HUES6 (cell line): ENCODE measurements at regions not wholly inside any gene's neighbourhood (a gene's known extent, or its start where the extent isn't known, plus 50 kb on each side); places are given as distances from the start of the nearest gene placed in this dataset.
"Not testable (repeated sequence)": the region's sequence is repeated elsewhere in the genome, so short reads cannot be mapped to it uniquely, and the experiment has no call there.

ENCODE experiments used
- H3K27ac ChIP-seq: 2 replicates; pipeline ENCODE4 v1.7.0; 2013; ENCODE audit warnings: low read depth, mild to moderate bottlenecking, low read length, inconsistent platforms
- H3K27me3 ChIP-seq: 2 replicates; pipeline ENCODE4 v1.6.1; 2013; ENCODE audit warnings: low read length; ENCODE audit not compliant: control insufficient read depth, insufficient read depth
- H3K36me3 ChIP-seq: 2 replicates; pipeline ENCODE4 v1.6.1; 2013; ENCODE audit warnings: low read length; ENCODE audit not compliant: control insufficient read depth, insufficient read depth
- H3K4me1 ChIP-seq: 2 replicates; pipeline ENCODE4 v1.6.1; 2013; ENCODE audit warnings: low read length; ENCODE audit not compliant: control insufficient read depth, insufficient read depth
- H3K4me3 ChIP-seq: 2 replicates; pipeline ENCODE4 v1.5.1; 2013; ENCODE audit warnings: low read depth, low read length
- H3K9ac ChIP-seq: one replicate; pipeline ENCODE4 v1.6.1; 2013; ENCODE audit warnings: mild to moderate bottlenecking, low read length
- H3K9me3 ChIP-seq: 2 replicates; pipeline ENCODE4 v1.6.1; 2013; ENCODE audit warnings: low read depth, low read length; ENCODE audit not compliant: control insufficient read depth, insufficient read depth

- Histone ChIP-seq H3K4me1 (no peaks in the 10 kb centered on the region), H3K9ac (no peak overlapping the region), H3K4me3 (no peak overlapping the region), H3K9me3 (no peaks in the 10 kb centered on the region), H3K36me3 (no peaks in the 10 kb centered on the region), H3K27me3 (no peaks in the 10 kb centered on the region), H3K27ac (no peak overlapping the region)
Observed at GRCh38 chr4:131547506-131547981, 1601.5 kb upstream of the PCDH10 start.

GRCh38 chr4:131551306-131551705, 1597.8 kb upstream of the PCDH10 start:
- H3K27me3 ChIP-seq = no peaks in the 10 kb centered on the region
- no peaks in the 10 kb centered on the region for H3K36me3 ChIP-seq
- H3K9me3 ChIP-seq = no peaks in the 10 kb centered on the region
- H3K4me1 ChIP-seq = no peaks in the 10 kb centered on the region
- H3K4me3 ChIP-seq = no peak overlapping the region
- no peak overlapping the region for H3K27ac ChIP-seq
- H3K9ac ChIP-seq = no peak overlapping the region

GRCh38 chr4:131566026-131566425, 1583.1 kb upstream of the PCDH10 start:
- Histone ChIP-seq H3K9ac (no peak overlapping the region), H3K27me3 (no peaks in the 10 kb centered on the region), H3K27ac (no peak overlapping the region), H3K9me3 (peaks cover 7% of the 10 kb centered on the region), H3K36me3 (no peaks in the 10 kb centered on the region), H3K4me1 (no peaks in the 10 kb centered on the region), H3K4me3 (no peak overlapping the region)

- Histone ChIP-seq H3K36me3 (no peaks in the 10 kb centered on the region), H3K4me3 (no peak overlapping the region), H3K4me1 (no peaks in the 10 kb centered on the region), H3K9ac (no peak overlapping the region), H3K27me3 (no peaks in the 10 kb centered on the region), H3K9me3 (no peaks in the 10 kb centered on the region; the same call in 1 of the 2 replicates), H3K27ac (no peak overlapping the region)
Observed at GRCh38 chr4:131584587-131584986, 1564.5 kb upstream of the PCDH10 start.

- no peaks in the 10 kb centered on the region for H3K27me3 ChIP-seq
- no peaks in the 10 kb centered on the region for H3K4me1 ChIP-seq
- no peak overlapping the region for H3K27ac ChIP-seq
- H3K36me3 ChIP-seq = no peaks in the 10 kb centered on the region
- H3K9me3 ChIP-seq = no peaks in the 10 kb centered on the region
- no peak overlapping the region for H3K9ac ChIP-seq
- H3K4me3 ChIP-seq = no peak overlapping the region
Observed at GRCh38 chr4:131595140-131595539, 1554.0 kb upstream of the PCDH10 start.

- Histone ChIP-seq H3K27me3 (no peaks in the 10 kb centered on the region), H3K4me3 (no peak overlapping the region), H3K4me1 (no peaks in the 10 kb centered on the region), H3K36me3 (no peaks in the 10 kb centered on the region), H3K27ac (no peak overlapping the region), H3K9me3 (no peaks in the 10 kb centered on the region), H3K9ac (no peak overlapping the region)
Observed at GRCh38 chr4:131603705-131604104, 1545.4 kb upstream of the PCDH10 start.

- Histone ChIP-seq H3K9ac (no peak overlapping the region), H3K4me1 (no peaks in the 10 kb centered on the region), H3K9me3 (no peaks in the 10 kb centered on the region), H3K27me3 (no peaks in the 10 kb centered on the region), H3K27ac (no peak overlapping the region), H3K36me3 (no peaks in the 10 kb centered on the region), H3K4me3 (no peak overlapping the region)
Observed at GRCh38 chr4:131609039-131609438, 1540.1 kb upstream of the PCDH10 start.

GRCh38 chr4:131610517-131610916, 1538.6 kb upstream of the PCDH10 start:
- not testable (repeated sequence) for H3K9me3 ChIP-seq, H3K27me3 ChIP-seq, H3K4me3 ChIP-seq, H3K9ac ChIP-seq, H3K36me3 ChIP-seq, H3K27ac ChIP-seq, H3K4me1 ChIP-seq

- no peak overlapping the region for H3K9ac ChIP-seq
Observed at GRCh38 chr4:131613086-131613823, 1535.8 kb upstream of the PCDH10 start.

GRCh38 chr4:131613824-131614216, 1535.3 kb upstream of the PCDH10 start:
- H3K4me3 ChIP-seq = no peak overlapping the region
- H3K9me3 ChIP-seq = no peaks in the 10 kb centered on the region
- H3K9ac ChIP-seq = no peak overlapping the region
- no peaks in the 10 kb centered on the region for H3K27me3 ChIP-seq
- no peaks in the 10 kb centered on the region for H3K4me1 ChIP-seq
- H3K27ac ChIP-seq = no peak overlapping the region
- H3K36me3 ChIP-seq = no peaks in the 10 kb centered on the region

More at GRCh38 chr4:131613086-131613823, 1535.8 kb upstream of the PCDH10 start:
- Histone ChIP-seq H3K36me3 (no peaks in the 10 kb centered on the region), H3K27ac (no peak overlapping the region), H3K4me3 (no peak overlapping the region), H3K27me3 (no peaks in the 10 kb centered on the region), H3K9me3 (no peaks in the 10 kb centered on the region), H3K4me1 (no peaks in the 10 kb centered on the region)

GRCh38 chr4:131632877-131633276, 1516.2 kb upstream of the PCDH10 start:
- H3K9me3 ChIP-seq = peaks cover 33% of the 10 kb centered on the region

More at GRCh38 chr4:131632877-131633276, 1516.2 kb upstream of the PCDH10 start:
- Histone ChIP-seq H3K4me3 (no peak overlapping the region), H3K4me1 (no peaks in the 10 kb centered on the region), H3K36me3 (no peaks in the 10 kb centered on the region), H3K27me3 (no peaks in the 10 kb centered on the region), H3K9ac (no peak overlapping the region), H3K27ac (no peak overlapping the region)
